Stimulated activated CD4-positive, alpha-beta T cell treated with anti-CD3 and anti-CD28 coated beads, TNF-alpha, amount 100 ng/mL, for 1 hour (primary cell): ENCODE measurements at regions not wholly inside any gene's neighbourhood (a gene's known extent, or its start where the extent isn't known, plus 50 kb on each side); places are given as distances from the start of the nearest gene placed in this dataset.

Experiments used
- DNase-seq, 3 donors: peaks; one replicate each; pipeline ENCODE4 v3.0.0-alpha.2; 2020; ENCODE audit warnings: low read depth in 3 of 3, low spot score in 1 of 3

- DNase-seq: no peak
Measured at GRCh38 chr2:42848726-42849290, 56.4 kb upstream of the HAAO start.

GRCh38 chr2:42848265-42848664, 55.9 kb upstream of the HAAO start:
- no peak for DNase-seq

GRCh38 chr2:42847596-42848151, 55.3 kb upstream of the HAAO start:
- no peak for DNase-seq

GRCh38 chr2:42846932-42847595, 54.7 kb upstream of the HAAO start:
- DNase-seq: no peak

- DNase-seq: no peak
Measured at GRCh38 chr2:42846026-42846425, 53.6 kb upstream of the HAAO start.

- no peak for DNase-seq
Measured at GRCh38 chr2:42844901-42845821, 52.8 kb upstream of the HAAO start.

- no peak for DNase-seq
Measured at GRCh38 chr2:42844366-42844765, 52.0 kb upstream of the HAAO start.

GRCh38 chr2:42843611-42844010, 51.2 kb upstream of the HAAO start:
- no peak for DNase-seq

GRCh38 chr2:42843131-42843530, 50.7 kb upstream of the HAAO start:
- DNase-seq: no peak

GRCh38 chr2:42842466-42842865, 50.1 kb upstream of the HAAO start:
- no peak for DNase-seq
